ENCODE measurements at regions not wholly inside any gene's neighbourhood (a gene's known extent, or its start where the extent isn't known, plus 50 kb on each side); places are given as distances from the start of the nearest gene placed in this dataset.

DNA sequence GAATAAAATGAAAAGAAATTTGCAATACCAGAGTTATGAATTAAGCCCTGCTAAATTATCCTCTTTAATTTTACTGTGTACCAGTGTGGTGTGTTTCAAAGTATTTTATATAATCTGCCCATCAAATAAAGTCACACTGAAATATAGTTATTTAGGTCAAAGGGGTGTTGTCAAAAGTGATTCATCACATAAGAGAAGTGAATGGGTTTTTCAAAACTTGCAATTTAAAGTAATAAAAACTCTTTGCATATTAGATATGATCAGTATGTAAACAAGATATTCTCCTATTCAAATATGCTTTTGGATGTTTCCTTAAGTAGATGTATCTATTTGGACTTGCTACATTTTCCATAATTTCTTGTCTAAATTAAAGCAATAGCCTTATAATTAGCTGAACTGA lies 1183.0 kb upstream of the CDH18 start:
- in situ Hi-C loops (cut with HindIII; ENCODE audit: low sequenced_read_pairs), result no loop called here
- no peak for TF ChIP-seq CTCF (IDR thresholded peaks at IDR 0.05; ENCODE audit: low read depth, low read length)
- H3K4me3 ChIP-seq (ENCODE audit: low read depth, low read length), result no peak overlapping the region
- no peak for DNase-seq (ENCODE audit: low read depth, low spot score)

- in situ Hi-C loops (cut with HindIII; ENCODE audit: low sequenced_read_pairs), result no loop called here
- DNase-seq (ENCODE audit: low read depth, low spot score), result no peak
- no peak for TF ChIP-seq CTCF (IDR thresholded peaks at IDR 0.05; ENCODE audit: low read depth, low read length)
- H3K4me3 ChIP-seq (ENCODE audit: low read depth, low read length), result no peak overlapping the region
Observed at GRCh38 chr5:21168557-21168956, 1180.6 kb upstream of the CDH18 start.

GRCh38 chr5:21165344-21165743 lies 1177.3 kb upstream of the CDH18 start:
- in situ Hi-C loops (cut with HindIII; ENCODE audit: low sequenced_read_pairs), result no loop called here

DNA sequence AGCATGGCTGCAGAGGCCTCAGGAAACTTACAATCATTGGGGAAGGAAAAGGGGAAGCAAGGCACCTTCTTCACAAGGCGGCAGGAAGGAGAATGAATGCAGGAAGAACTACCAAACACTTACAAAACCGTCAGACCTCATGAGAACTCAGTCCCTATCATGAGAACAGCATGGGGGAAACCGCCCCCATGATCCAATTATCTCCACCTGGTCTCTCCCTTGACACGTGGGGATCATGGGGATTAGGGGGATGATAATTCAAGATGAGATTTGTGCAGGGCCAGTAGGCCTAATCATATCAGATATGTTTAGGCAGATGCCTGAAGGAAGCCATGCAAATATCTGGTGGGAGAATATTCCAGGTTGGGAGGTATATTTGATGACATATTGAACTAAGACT lies 1176.4 kb upstream of the CDH18 start:
- no peak overlapping the region for H3K4me3 ChIP-seq (ENCODE audit: low read depth, low read length)
- no peak for DNase-seq (ENCODE audit: low read depth, low spot score)
- no peak for TF ChIP-seq CTCF (IDR thresholded peaks at IDR 0.05; ENCODE audit: low read depth, low read length)
- in situ Hi-C loops (cut with HindIII; ENCODE audit: low sequenced_read_pairs), result no loop called here

More at GRCh38 chr5:21165344-21165743, 1177.3 kb upstream of the CDH18 start:
- DNase-seq (ENCODE audit: low read depth, low spot score), result no peak
- TF ChIP-seq CTCF (IDR thresholded peaks at IDR 0.05; ENCODE audit: low read depth, low read length), result no peak
- H3K4me3 ChIP-seq (ENCODE audit: low read depth, low read length), result no peak overlapping the region

- no peak for TF ChIP-seq CTCF (IDR thresholded peaks at IDR 0.05; ENCODE audit: low read depth, low read length)
Observed at GRCh38 chr5:21159510-21160059, 1171.6 kb upstream of the CDH18 start.

DNA sequence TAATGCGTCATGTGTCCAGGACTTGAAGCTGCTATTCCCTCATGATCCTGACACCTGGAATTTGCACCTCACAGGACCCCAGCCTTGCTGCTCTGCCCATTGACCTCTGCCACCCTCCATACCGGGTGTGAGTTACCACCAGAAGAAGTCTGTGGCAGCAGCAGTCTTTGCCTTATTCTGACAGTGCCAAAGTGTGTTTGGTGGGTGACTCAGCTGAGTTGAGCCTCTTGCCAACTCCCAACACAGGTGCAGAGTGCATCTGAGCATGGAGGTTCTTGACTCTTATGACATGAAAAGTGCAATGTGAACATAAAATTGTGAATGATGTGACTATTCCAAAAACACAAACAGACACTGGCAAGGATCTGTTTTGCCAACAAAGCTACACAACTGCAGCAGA lies 1166.5 kb upstream of the CDH18 start:
- in situ Hi-C loops (cut with HindIII; ENCODE audit: low sequenced_read_pairs), result no loop called here
- no peak for TF ChIP-seq CTCF (IDR thresholded peaks at IDR 0.05; ENCODE audit: low read depth, low read length)
- H3K4me3 ChIP-seq (ENCODE audit: low read depth, low read length), result no peak overlapping the region
- peak; percentile 19 for DNase-seq (ENCODE audit: low read depth, low spot score)

More at GRCh38 chr5:21159510-21160059, 1171.6 kb upstream of the CDH18 start:
- DNase-seq (ENCODE audit: low read depth, low spot score), result no peak
- H3K4me3 ChIP-seq (ENCODE audit: low read depth, low read length), result no peak overlapping the region
- in situ Hi-C loops (cut with HindIII; ENCODE audit: low sequenced_read_pairs), result no loop called here

DNA sequence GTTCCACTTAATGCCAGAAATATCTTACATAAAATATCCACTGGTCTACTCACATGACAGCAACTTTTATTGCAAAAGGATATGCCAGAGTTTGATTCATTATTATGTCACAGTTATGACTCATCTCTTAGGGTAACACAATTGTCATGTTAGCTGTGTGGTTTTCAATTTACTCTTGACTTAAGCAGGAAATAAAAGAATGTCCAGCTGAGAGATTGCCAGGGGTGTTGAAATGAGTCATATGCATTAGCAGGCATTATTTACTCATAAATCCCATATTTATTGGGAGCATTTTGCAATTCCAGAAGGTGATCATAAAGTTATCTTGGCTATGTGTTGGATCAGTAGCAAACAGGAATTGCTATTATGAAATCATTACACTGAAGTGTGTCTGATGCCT lies 1164.6 kb upstream of the CDH18 start:
- in situ Hi-C loops (cut with HindIII; ENCODE audit: low sequenced_read_pairs), result no loop called here
- no peak overlapping the region for H3K4me3 ChIP-seq (ENCODE audit: low read depth, low read length)
- peak; percentile 88 for DNase-seq (ENCODE audit: low read depth, low spot score)
- no peak for TF ChIP-seq CTCF (IDR thresholded peaks at IDR 0.05; ENCODE audit: low read depth, low read length)
